NT2/D1 (cell line): ENCODE measurements at regions not wholly inside any gene's neighbourhood (a gene's known extent, or its start where the extent isn't known, plus 50 kb on each side); places are given as distances from the start of the nearest gene placed in this dataset.

ENCODE experiments used
- SUZ12 ChIP-seq: IDR thresholded peaks from 2 replicates; pipeline ENCODE4 v1.6.1; 2011; ENCODE audit not compliant: insufficient read length, insufficient read depth; ENCODE audit errors: extremely low read depth
- YY1 ChIP-seq: IDR thresholded peaks from 2 replicates; pipeline ENCODE4 v1.6.1; 2011; ENCODE audit not compliant: insufficient read length, insufficient read depth
- ZNF274 ChIP-seq: IDR thresholded peaks from 2 replicates; pipeline ENCODE4 v1.6.1; 2011; ENCODE audit warnings: mild to moderate bottlenecking, low read depth, low read length

DNA sequence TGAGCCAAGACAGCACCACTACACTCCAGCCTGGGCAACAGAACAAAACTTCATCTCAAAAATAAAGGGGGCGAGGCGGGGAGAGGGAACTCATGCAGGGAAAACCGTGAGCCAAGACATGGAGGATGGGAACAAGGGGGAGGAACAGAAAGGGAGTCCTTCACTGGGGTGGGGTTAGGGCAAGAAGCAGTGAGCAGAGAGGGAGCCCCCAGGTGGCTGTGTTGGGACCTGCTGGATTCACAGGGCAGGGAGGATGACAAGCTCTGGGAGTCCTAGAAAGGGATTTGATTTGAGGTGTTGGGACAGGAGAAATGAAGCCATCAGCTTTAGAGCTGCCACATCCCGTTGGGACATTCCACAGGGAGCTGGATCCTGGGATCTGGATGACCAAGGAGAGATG is 90.6 kb upstream of the TOP1 start:
- TF ChIP-seq ZNF274 (no peak), YY1 (no peak), SUZ12 (no peak)
